CD14-positive monocyte (primary cell): ENCODE measurements at regions not wholly inside any gene's neighbourhood (a gene's known extent, or its start where the extent isn't known, plus 50 kb on each side); places are given as distances from the start of the nearest gene placed in this dataset.

Source experiments
- DNase-seq, 3 donors: peaks; one replicate each; pipeline ENCODE4 v3.0.0-alpha.2; 2011 to 2022
- H2AFZ ChIP-seq: 2 replicates; pipeline ENCODE4 v1.6.0; 2012; ENCODE audit warnings: mild to moderate bottlenecking, low read depth, low read length, inconsistent platforms; ENCODE audit not compliant: insufficient read depth, poor library complexity, severe bottlenecking
- H3K27ac ChIP-seq, 2 donors: 1 replicate in 1 of 2; 2 replicates in 1 of 2; pipeline ENCODE4 v1.5.1; 2012 to 2013; ENCODE audit warnings: low read length in 2 of 2, control low read depth in 1 of 2, inconsistent platforms in 1 of 2, low read depth in 1 of 2, mild to moderate bottlenecking in 1 of 2
- H3K27me3 ChIP-seq, 2 donors: one replicate each; pipeline versions ENCODE4 v1.6.0 to v1.6.1; 2011 to 2013; ENCODE audit warnings: low read length in 2 of 2; ENCODE audit not compliant: control insufficient read depth in 2 of 2, insufficient read depth in 2 of 2
- H3K36me3 ChIP-seq, 2 donors: replicated peaks in 1 of 2; 1 replicate in 1 of 2; 2 replicates in 1 of 2; pipeline versions ENCODE4 v1.5.1 to v1.6.1; 2012 to 2013; ENCODE audit warnings: low read length in 2 of 2, control low read depth in 1 of 2, inconsistent platforms in 1 of 2, mild to moderate bottlenecking in 1 of 2; ENCODE audit not compliant: insufficient read depth in 2 of 2, control insufficient read depth in 1 of 2
- H3K4me1 ChIP-seq, 2 donors: 1 replicate in 1 of 2; 2 replicates in 1 of 2; pipeline versions ENCODE4 v1.5.1 to v1.6.1; 2012 to 2013; ENCODE audit warnings: low read length in 2 of 2, control low read depth in 1 of 2, inconsistent platforms in 1 of 2, mild to moderate bottlenecking in 1 of 2, moderate library complexity in 1 of 2; ENCODE audit not compliant: insufficient read depth in 2 of 2, control insufficient read depth in 1 of 2
- H3K4me2 ChIP-seq: replicated peaks from 2 replicates; pipeline ENCODE3; 2012; ENCODE audit warnings: low read length, moderate library complexity, mild to moderate bottlenecking; ENCODE audit not compliant: poor library complexity, severe bottlenecking; ENCODE audit errors: extremely low read depth
- H3K4me3 ChIP-seq, 3 experiments: fragments of 200-600 bp in 1 of 3; sonication (generic) in 1 of 3; replicated peaks in 1 of 3; 1 replicate in 2 of 3; 2 replicates in 1 of 3; pipeline ENCODE4 v1.5.1; 2011 to 2013; ENCODE audit warnings: low read length in 3 of 3, mild to moderate bottlenecking in 3 of 3, control low read depth in 2 of 3, low read depth in 2 of 3, inconsistent platforms in 1 of 3, moderate library complexity in 1 of 3
- H3K79me2 ChIP-seq: 2 replicates; pipeline ENCODE4 v1.6.0; 2012; ENCODE audit warnings: mild to moderate bottlenecking, control low read depth, inconsistent platforms, low read length, moderate library complexity; ENCODE audit not compliant: insufficient read depth
- H3K9ac ChIP-seq: 2 replicates; pipeline ENCODE4 v1.6.0; 2017; ENCODE audit warnings: low read length, mild to moderate bottlenecking; ENCODE audit not compliant: insufficient read depth, poor library complexity, severe bottlenecking
- H3K9me3 ChIP-seq, 2 donors: replicated peaks in 1 of 2; 1 replicate in 1 of 2; 2 replicates in 1 of 2; pipeline versions ENCODE4 v1.5.1 to v1.6.1; 2012 to 2013; ENCODE audit warnings: low read length in 2 of 2, control low read depth in 1 of 2; ENCODE audit not compliant: control insufficient read depth in 1 of 2, insufficient read depth in 1 of 2
- H4K20me1 ChIP-seq: 2 replicates; pipeline ENCODE4 v1.6.0; 2012; ENCODE audit warnings: mild to moderate bottlenecking, low read length, control low read depth, moderate library complexity; ENCODE audit not compliant: insufficient read depth
- H3K27ac Mint-ChIP-seq, 7 donors: one replicate each; pipeline ENCODE4 v1.8.0; 2020; ENCODE audit warnings: mild to moderate bottlenecking in 7 of 7, mixed read lengths in 7 of 7, moderate library complexity in 6 of 7, inconsistent platforms in 2 of 7
- H3K27me3 Mint-ChIP-seq, 3 donors: one replicate each; pipeline ENCODE4 v1.8.0; 2021 to 2022; ENCODE audit warnings: low read depth in 3 of 3, mild to moderate bottlenecking in 3 of 3, mixed read lengths in 3 of 3, moderate library complexity in 3 of 3, inconsistent platforms in 1 of 3
- H3K36me3 Mint-ChIP-seq, 2 donors: one replicate each; pipeline ENCODE4 v1.8.0; 2020; ENCODE audit warnings: mixed read lengths in 2 of 2, inconsistent platforms in 1 of 2, mild to moderate bottlenecking in 1 of 2
- H3K4me1 Mint-ChIP-seq: one replicate; pipeline ENCODE4 v1.8.0; 2020; ENCODE audit warnings: mild to moderate bottlenecking, mixed read lengths
- H3K4me3 Mint-ChIP-seq, 2 donors: one replicate each; pipeline ENCODE4 v1.8.0; 2020; ENCODE audit warnings: mild to moderate bottlenecking in 2 of 2, mixed read lengths in 2 of 2, moderate library complexity in 1 of 2
- H3K9me3 Mint-ChIP-seq, 7 donors: one replicate each; pipeline ENCODE4 v1.8.0; 2020 to 2022; ENCODE audit warnings: mixed read lengths in 7 of 7, mild to moderate bottlenecking in 6 of 7, moderate library complexity in 6 of 7, inconsistent platforms in 2 of 7
- WGBS: methylation state at CpG from one replicate; pipeline ENCODE4 v1.1.5; 2013; ENCODE audit warnings: missing lambda C conversion rate; ENCODE audit not compliant: insufficient coverage; 5-methylcytosine and 5-hydroxymethylcytosine counted together
- intact Hi-C, 2 donors: fragments of 100-400 bp; cut with micrococcal nuclease; formaldehyde crosslinking; loops; one replicate each; pipeline versions ENCODE4 v1.15.0 to v1.15.1; 2023
- TF ChIP-seq, protein P1 (sequence below): fragments of 200-600 bp; IDR thresholded peaks from one replicate; pipeline ENCODE4 v1.8.0; 2022; ENCODE audit warnings: antibody characterized with exemption, mild to moderate bottlenecking

DNA sequence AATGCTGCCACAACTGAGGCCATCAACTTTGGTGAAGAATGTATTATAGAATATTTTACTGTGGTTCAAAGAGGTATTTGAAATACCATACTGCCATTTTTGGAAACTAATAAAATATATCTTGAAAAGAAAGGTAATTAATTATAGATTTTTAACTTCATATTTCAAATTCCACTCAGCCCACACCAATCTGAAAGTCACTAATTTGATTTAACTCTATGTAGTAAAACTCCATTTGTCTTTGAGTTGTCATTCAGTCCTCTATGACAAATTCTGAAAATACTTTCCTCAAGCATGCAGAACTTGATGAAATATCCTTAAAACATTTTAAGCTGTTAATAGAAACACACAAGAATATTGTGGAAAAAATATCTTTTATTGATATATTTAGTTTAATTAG lies 1196.7 kb upstream of the CITED2 start:
- H3K36me3 Mint-ChIP-seq = no peaks in the 10 kb centered on the region

DNA sequence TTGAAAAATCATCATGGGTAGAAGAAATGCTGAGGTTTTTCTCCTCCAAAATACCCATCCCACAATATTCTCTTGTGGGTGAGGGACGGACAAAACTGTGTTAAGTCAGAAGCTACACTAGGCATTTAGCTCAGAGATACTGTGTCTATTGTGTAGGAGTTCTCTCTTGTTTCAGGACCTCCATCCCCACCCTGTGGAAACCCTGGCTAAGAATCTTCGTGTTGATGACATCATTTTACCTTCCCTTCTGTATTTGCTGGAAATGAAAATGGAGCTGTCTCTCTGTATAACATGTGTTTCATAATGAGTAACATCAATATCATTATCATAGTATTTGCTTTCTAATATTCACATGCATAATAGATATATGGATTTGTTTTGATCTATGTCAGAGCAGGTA lies 1193.0 kb upstream of the CITED2 start:
- H3K27me3 ChIP-seq = no peaks in the 10 kb centered on the region
- no peak overlapping the region for H3K27ac Mint-ChIP-seq
- no peaks in the 10 kb centered on the region for H3K27me3 Mint-ChIP-seq
- no peak overlapping the region for H3K4me2 ChIP-seq
- H2AFZ ChIP-seq = no peak overlapping the region
- no peaks in the 10 kb centered on the region for H3K4me1 ChIP-seq
- WGBS = no CpG with 5 or more reads among the region's 2 CpGs
- H3K4me1 Mint-ChIP-seq = peaks cover 4% of the 10 kb centered on the region
- no peak overlapping the region for H3K4me3 ChIP-seq
- no peaks in the 10 kb centered on the region for H3K36me3 Mint-ChIP-seq
- no peaks in the 10 kb centered on the region for H3K9me3 ChIP-seq
- no peak overlapping the region for H3K27ac ChIP-seq
- TF ChIP-seq, protein P1, sequence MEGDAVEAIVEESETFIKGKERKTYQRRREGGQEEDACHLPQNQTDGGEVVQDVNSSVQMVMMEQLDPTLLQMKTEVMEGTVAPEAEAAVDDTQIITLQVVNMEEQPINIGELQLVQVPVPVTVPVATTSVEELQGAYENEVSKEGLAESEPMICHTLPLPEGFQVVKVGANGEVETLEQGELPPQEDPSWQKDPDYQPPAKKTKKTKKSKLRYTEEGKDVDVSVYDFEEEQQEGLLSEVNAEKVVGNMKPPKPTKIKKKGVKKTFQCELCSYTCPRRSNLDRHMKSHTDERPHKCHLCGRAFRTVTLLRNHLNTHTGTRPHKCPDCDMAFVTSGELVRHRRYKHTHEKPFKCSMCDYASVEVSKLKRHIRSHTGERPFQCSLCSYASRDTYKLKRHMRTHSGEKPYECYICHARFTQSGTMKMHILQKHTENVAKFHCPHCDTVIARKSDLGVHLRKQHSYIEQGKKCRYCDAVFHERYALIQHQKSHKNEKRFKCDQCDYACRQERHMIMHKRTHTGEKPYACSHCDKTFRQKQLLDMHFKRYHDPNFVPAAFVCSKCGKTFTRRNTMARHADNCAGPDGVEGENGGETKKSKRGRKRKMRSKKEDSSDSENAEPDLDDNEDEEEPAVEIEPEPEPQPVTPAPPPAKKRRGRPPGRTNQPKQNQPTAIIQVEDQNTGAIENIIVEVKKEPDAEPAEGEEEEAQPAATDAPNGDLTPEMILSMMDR = no peak
- H3K36me3 ChIP-seq = no peaks in the 10 kb centered on the region
- DNase-seq = no peak
- no peaks in the 10 kb centered on the region for H3K79me2 ChIP-seq
- intact Hi-C loops = no loop called here
- no peaks in the 10 kb centered on the region for H4K20me1 ChIP-seq
- no peak overlapping the region for H3K4me3 Mint-ChIP-seq
- no peak overlapping the region for H3K9ac ChIP-seq
- H3K9me3 Mint-ChIP-seq = peaks cover 0 to 14% (median 3%) of the 10 kb centered on the region in 7 donors

More for the DNA sequence above, 1196.7 kb upstream of the CITED2 start:
- no peaks in the 10 kb centered on the region for H4K20me1 ChIP-seq
- H3K9me3 ChIP-seq = no peaks in the 10 kb centered on the region
- no peak overlapping the region for H3K4me2 ChIP-seq
- TF ChIP-seq, protein P1 = no peak
- Mint-ChIP-seq H3K9me3 (peaks cover 0 to 13% (median 0%) of the 10 kb centered on the region in 7 donors), H3K27ac (no peak overlapping the region), H3K4me1 (peaks cover 4% of the 10 kb centered on the region), H3K27me3 (no peaks in the 10 kb centered on the region), H3K4me3 (no peak overlapping the region)
- no peak overlapping the region for H2AFZ ChIP-seq
- no peak overlapping the region for H3K27ac ChIP-seq
- H3K4me1 ChIP-seq = no peaks in the 10 kb centered on the region
- H3K9ac ChIP-seq = no peak overlapping the region
- H3K27me3 ChIP-seq = no peaks in the 10 kb centered on the region
- H3K36me3 ChIP-seq = no peaks in the 10 kb centered on the region
- no peak for DNase-seq
- intact Hi-C loops = no loop called here
- H3K4me3 ChIP-seq = no peak overlapping the region
- no peaks in the 10 kb centered on the region for H3K79me2 ChIP-seq
